Astrocyte of the hippocampus (primary cell): ENCODE measurements at regions not wholly inside any gene's neighbourhood (a gene's known extent, or its start where the extent isn't known, plus 50 kb on each side); places are given as distances from the start of the nearest gene placed in this dataset.
"Not testable (repeated sequence)": the region's sequence is repeated elsewhere in the genome, so short reads cannot be mapped to it uniquely, and the experiment has no call there.

ENCODE experiments used
- DNase-seq: peaks from one replicate; pipeline ENCODE4 v3.0.0; 2011; ENCODE audit warnings: low read depth, low spot score

- DNase-seq, result no peak
These were observed 175.6 kb upstream of the CCNG1 start for GRCh38 chr5:163261647-163262269.

- DNase-seq, result not testable (repeated sequence)
These were observed 171.1 kb upstream of the CCNG1 start for GRCh38 chr5:163266249-163266648.

- peak; percentile 36 for DNase-seq
These were observed 167.8 kb upstream of the CCNG1 start for GRCh38 chr5:163269624-163270023.

- no peak for DNase-seq
These were observed 160.9 kb upstream of the CCNG1 start for GRCh38 chr5:163276466-163276865.

- not testable (repeated sequence) for DNase-seq
These were observed 156.5 kb upstream of the CCNG1 start for GRCh38 chr5:163280897-163281296.

- DNase-seq, result no peak
These were observed 155.9 kb upstream of the CCNG1 start for GRCh38 chr5:163281512-163281911.

- no peak for DNase-seq
These were observed 143.6 kb upstream of the CCNG1 start for GRCh38 chr5:163293836-163294235.

GRCh38 chr5:163303718-163304117, 133.7 kb upstream of the CCNG1 start:
- no peak for DNase-seq

- DNase-seq, result no peak
These were observed 131.7 kb upstream of the CCNG1 start for GRCh38 chr5:163305655-163306054.

- peak; percentile 4 for DNase-seq
These were observed 131.0 kb upstream of the CCNG1 start for GRCh38 chr5:163306421-163306820.

GRCh38 chr5:163309914-163310313, 127.5 kb upstream of the CCNG1 start:
- DNase-seq, result no peak

GRCh38 chr5:163310997-163311396, 126.4 kb upstream of the CCNG1 start:
- no peak for DNase-seq

- no peak for DNase-seq
These were observed 124.8 kb upstream of the CCNG1 start for GRCh38 chr5:163312598-163312997.

- not testable (repeated sequence) for DNase-seq
These were observed 124.3 kb upstream of the CCNG1 start for GRCh38 chr5:163313049-163313448.

GRCh38 chr5:163316374-163316773, 121.0 kb upstream of the CCNG1 start:
- DNase-seq, result peak; percentile 42

- no peak for DNase-seq
These were observed 118.7 kb upstream of the CCNG1 start for GRCh38 chr5:163318707-163319106.

- DNase-seq, result no peak
These were observed 115.9 kb upstream of the CCNG1 start for GRCh38 chr5:163321511-163321910.

GRCh38 chr5:163330723-163331668, 106.4 kb upstream of the CCNG1 start:
- no peak for DNase-seq

- DNase-seq, result peak; percentile 14
These were observed 101.3 kb upstream of the CCNG1 start for GRCh38 chr5:163336074-163336473.

GRCh38 chr5:163339148-163339547, 98.2 kb upstream of the CCNG1 start:
- no peak for DNase-seq

- not testable (repeated sequence) for DNase-seq
These were observed 97.0 kb upstream of the CCNG1 start for GRCh38 chr5:163340378-163340777.

- no peak for DNase-seq
These were observed 95.1 kb upstream of the CCNG1 start for GRCh38 chr5:163342306-163342705.

- DNase-seq, result no peak
These were observed 92.2 kb upstream of the CCNG1 start for GRCh38 chr5:163345216-163345615.
